ENCODE measurements at regions not wholly inside any gene's neighbourhood (a gene's known extent, or its start where the extent isn't known, plus 50 kb on each side); places are given as distances from the start of the nearest gene placed in this dataset.

- Histone ChIP-seq H3K36me3 (no peaks in the 10 kb centered on the region), H3K27ac (peak overlapping the region in 9 of 10 donors; percentile 27 to 98 (median 86)), H3K27me3 (no peaks in the 10 kb centered on the region), H3K9me3 (no peaks in the 10 kb centered on the region), H3K4me1 (peaks cover 24 to 92% (median 65%) of the 10 kb centered on the region in 9 donors), H3K4me3 (no peak overlapping the region)
- WGBS, 2 donors = 94 to 95% methylated on average over 7 of the region's 7 CpGs
- DNase-seq = no peak
- intact Hi-C loops (cut with DNase I) = loop anchor here in 5 of 10 donors (5.0 to 10.0 kb wide), 6 partner anchors 68 to 453 kb away; no protein-coding TSS in a partner anchor
- no peak for TF ChIP-seq CTCF (IDR thresholded peaks at IDR 0.05)
- ATAC-seq = no peak
These were observed 143.6 kb downstream of the TOMM20 start for GRCh38 chr1:234985007-234985370.

- Histone ChIP-seq H3K4me3 (no peak overlapping the region), H3K4me1 (peaks cover 26 to 99% (median 78%) of the 10 kb centered on the region in 9 donors), H3K27ac (peak overlapping the region in 8 of 10 donors; percentile 7 to 98 (median 86)), H3K36me3 (no peaks in the 10 kb centered on the region), H3K9me3 (no peaks in the 10 kb centered on the region), H3K27me3 (no peaks in the 10 kb centered on the region)
- TF ChIP-seq CTCF (IDR thresholded peaks at IDR 0.05) = no peak
- DNase-seq (no peak), ATAC-seq (no peak)
- intact Hi-C loops (cut with DNase I) = loop anchor here in 7 of 10 donors (5.0 to 10.0 kb wide), 8 partner anchors 61 to 486 kb away; no protein-coding TSS in a partner anchor
- WGBS, 2 donors = 83 to 90% methylated on average over 7 of the region's 7 CpGs
These were observed 144.9 kb downstream of the TOMM20 start for GRCh38 chr1:234983564-234984238.

GRCh38 chr1:234981758-234982157 lies 146.9 kb downstream of the TOMM20 start:
- ATAC-seq (no peak), DNase-seq (no peak)
- H3K4me1 ChIP-seq = peaks cover 21 to 99% (median 71%) of the 10 kb centered on the region in 9 donors
- no peaks in the 10 kb centered on the region for H3K9me3 ChIP-seq
- no peak for TF ChIP-seq CTCF (IDR thresholded peaks at IDR 0.05)
- intact Hi-C loops (cut with DNase I) = loop anchor here in 7 of 10 donors (5.0 to 10.0 kb wide), 8 partner anchors 59 to 484 kb away; no protein-coding TSS in a partner anchor
- H3K27me3 ChIP-seq = no peaks in the 10 kb centered on the region
- WGBS, 2 donors = 95 to 97% methylated on average over 2 of the region's 2 CpGs
- no peaks in the 10 kb centered on the region for H3K36me3 ChIP-seq
- H3K27ac ChIP-seq = peak overlapping the region; percentile 83 to 98 (median 88)
- no peak overlapping the region for H3K4me3 ChIP-seq

- 37 to 45% methylated on average over 18 of the region's 18 CpGs for WGBS, 2 donors
- Histone ChIP-seq H3K27ac (peak overlapping the region; percentile 83 to 98 (median 88)), H3K4me3 (peak overlapping the region in 6 of 10 donors; percentile 3 to 47 (median 15)), H3K4me1 (peaks cover 21 to 100% (median 64%) of the 10 kb centered on the region in 9 donors), H3K9me3 (no peaks in the 10 kb centered on the region), H3K36me3 (no peaks in the 10 kb centered on the region), H3K27me3 (no peaks in the 10 kb centered on the region)
- intact Hi-C loops (cut with DNase I) = loop anchor here in 7 of 10 donors (5.0 to 10.0 kb wide), 8 partner anchors 59 to 484 kb away; no protein-coding TSS in a partner anchor
- DNase-seq (peak; percentile 74 to 82), ATAC-seq (peak; percentile 63 to 87 (median 85))
- no peak for TF ChIP-seq CTCF (IDR thresholded peaks at IDR 0.05)
These were observed 147.8 kb downstream of the TOMM20 start for GRCh38 chr1:234980645-234981396.

All from heart right ventricle (tissue), 16 donors.